ENCODE measurements at regions not wholly inside any gene's neighbourhood (a gene's known extent, or its start where the extent isn't known, plus 50 kb on each side); places are given as distances from the start of the nearest gene placed in this dataset.

DNA sequence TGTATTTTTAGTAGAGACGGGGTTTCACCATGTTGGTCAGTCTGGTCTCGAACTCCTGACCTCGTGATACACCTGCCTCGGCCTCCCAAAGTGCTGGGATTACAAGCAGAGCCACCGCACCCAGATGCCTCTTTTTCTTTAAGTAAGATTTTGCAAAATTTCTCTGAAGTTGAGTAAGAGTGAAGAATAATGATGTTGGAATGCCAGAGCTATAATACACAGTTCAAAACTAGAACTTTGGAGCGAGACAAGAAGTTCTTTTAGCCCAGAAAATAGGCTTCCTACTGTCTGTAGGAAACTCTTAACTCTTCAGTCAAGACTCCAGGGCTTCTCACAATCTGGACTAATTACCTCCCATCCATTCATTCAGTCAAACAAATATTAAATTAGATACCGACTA, 51.4 kb downstream of the MARCHF4 start:
- H3K27me3 Mint-ChIP-seq, result peaks cover 14 to 39% of the 10 kb centered on the region in 2 donors
- ATAC-seq (replicated peaks) (no peak), DNase-seq (no peak)
- H3K36me3 Mint-ChIP-seq, result no peaks in the 10 kb centered on the region
- no peak overlapping the region for H3K27ac Mint-ChIP-seq
- no peaks in the 10 kb centered on the region for H3K4me1 Mint-ChIP-seq
- peaks cover 2 to 3% of the 10 kb centered on the region in 2 donors for H3K9me3 Mint-ChIP-seq
- no peak overlapping the region for H3K4me3 Mint-ChIP-seq

GRCh38 chr2:216319771-216320170, 52.5 kb downstream of the MARCHF4 start:
- H3K9me3 Mint-ChIP-seq, result peaks cover 3 to 4% of the 10 kb centered on the region in 2 donors
- DNase-seq (no peak), ATAC-seq (replicated peaks) (no peak)
- H3K36me3 Mint-ChIP-seq, result no peaks in the 10 kb centered on the region
- H3K4me3 Mint-ChIP-seq, result no peak overlapping the region
- no peaks in the 10 kb centered on the region for H3K4me1 Mint-ChIP-seq
- peaks cover 14 to 41% of the 10 kb centered on the region in 2 donors for H3K27me3 Mint-ChIP-seq
- no peak overlapping the region for H3K27ac Mint-ChIP-seq

DNA sequence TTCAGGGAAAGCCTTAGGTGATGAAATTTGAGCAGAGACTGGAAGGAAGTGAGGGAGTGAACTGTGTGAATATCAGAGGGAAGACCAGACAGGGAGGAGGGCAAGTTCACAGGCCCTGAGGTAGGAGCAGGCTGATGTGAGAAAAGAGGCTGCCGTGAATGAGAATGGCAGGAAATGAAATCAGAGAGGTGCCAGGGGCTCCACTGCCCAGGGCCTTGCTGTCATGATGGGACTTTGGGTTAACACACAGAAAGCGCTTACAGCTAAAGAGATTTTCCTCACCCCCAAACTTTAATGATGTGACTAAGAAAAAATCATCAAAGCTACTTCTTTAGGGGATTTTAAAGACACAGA, 53.8 kb downstream of the MARCHF4 start:
- DNase-seq, result no peak

GRCh38 chr2:216317831-216318520, 54.3 kb downstream of the MARCHF4 start:
- H3K4me3 Mint-ChIP-seq, result no peak overlapping the region

More for the DNA sequence above, 53.8 kb downstream of the MARCHF4 start:
- no peaks in the 10 kb centered on the region for H3K4me1 Mint-ChIP-seq
- no peak for ATAC-seq (replicated peaks)
- H3K27ac Mint-ChIP-seq, result no peak overlapping the region
- H3K27me3 Mint-ChIP-seq, result peaks cover 18 to 43% of the 10 kb centered on the region in 2 donors
- no peaks in the 10 kb centered on the region for H3K36me3 Mint-ChIP-seq
- peaks cover 3 to 4% of the 10 kb centered on the region in 2 donors for H3K9me3 Mint-ChIP-seq
- H3K4me3 Mint-ChIP-seq, result no peak overlapping the region

GRCh38 chr2:216316743-216317142, 55.5 kb downstream of the MARCHF4 start:
- H3K27ac Mint-ChIP-seq, result no peak overlapping the region
- no peaks in the 10 kb centered on the region for H3K36me3 Mint-ChIP-seq
- no peak for ATAC-seq (replicated peaks)
- peaks cover 3% of the 10 kb centered on the region in 2 donors for H3K9me3 Mint-ChIP-seq
- H3K27me3 Mint-ChIP-seq, result peaks cover 14 to 34% of the 10 kb centered on the region in 2 donors
- no peak for DNase-seq
- no peaks in the 10 kb centered on the region for H3K4me1 Mint-ChIP-seq
- no peak overlapping the region for H3K4me3 Mint-ChIP-seq

More at GRCh38 chr2:216317831-216318520, 54.3 kb downstream of the MARCHF4 start:
- Mint-ChIP-seq H3K27ac (no peak overlapping the region), H3K36me3 (no peaks in the 10 kb centered on the region), H3K4me1 (no peaks in the 10 kb centered on the region), H3K9me3 (peaks cover 3 to 4% of the 10 kb centered on the region in 2 donors), H3K27me3 (peaks cover 18 to 38% of the 10 kb centered on the region in 2 donors)
- ATAC-seq (replicated peaks) (no peak), DNase-seq (no peak)

GRCh38 chr2:216315802-216316603, 56.3 kb downstream of the MARCHF4 start:
- H3K4me3 Mint-ChIP-seq, result no peak overlapping the region
- ATAC-seq (replicated peaks) (no peak), DNase-seq (no peak)
- peaks cover 3% of the 10 kb centered on the region in 2 donors for H3K9me3 Mint-ChIP-seq
- H3K4me1 Mint-ChIP-seq, result no peaks in the 10 kb centered on the region
- H3K36me3 Mint-ChIP-seq, result no peaks in the 10 kb centered on the region
- H3K27ac Mint-ChIP-seq, result no peak overlapping the region
- H3K27me3 Mint-ChIP-seq, result peaks cover 14 to 26% of the 10 kb centered on the region in 2 donors

DNA sequence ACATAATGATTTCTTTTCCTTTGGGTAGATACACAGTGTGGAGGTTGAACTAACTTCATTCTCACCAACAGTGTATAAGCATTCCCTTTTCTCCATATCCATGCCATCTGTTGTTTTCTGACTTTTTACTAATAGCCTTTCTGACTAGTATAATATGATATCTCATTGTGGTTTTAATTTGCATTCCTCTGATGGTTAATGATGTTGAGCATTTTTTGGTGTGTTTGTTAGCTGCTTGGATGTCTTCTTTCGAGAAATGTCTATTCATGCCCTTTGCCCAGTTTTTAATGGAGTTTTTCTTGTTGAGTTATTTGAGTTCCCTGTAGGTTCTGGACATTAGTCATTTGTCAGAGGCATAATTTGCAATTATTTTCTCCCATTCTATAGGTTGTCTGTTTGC, 59.8 kb downstream of the MARCHF4 start:
- DNase-seq (no peak), ATAC-seq (replicated peaks) (no peak)
- no peaks in the 10 kb centered on the region for H3K36me3 Mint-ChIP-seq
- H3K9me3 Mint-ChIP-seq, result peaks cover 3% of the 10 kb centered on the region in 2 donors
- H3K4me1 Mint-ChIP-seq, result no peaks in the 10 kb centered on the region
- H3K4me3 Mint-ChIP-seq, result no peak overlapping the region
- no peak overlapping the region for H3K27ac Mint-ChIP-seq
- peaks cover 9 to 22% of the 10 kb centered on the region in 2 donors for H3K27me3 Mint-ChIP-seq

DNA sequence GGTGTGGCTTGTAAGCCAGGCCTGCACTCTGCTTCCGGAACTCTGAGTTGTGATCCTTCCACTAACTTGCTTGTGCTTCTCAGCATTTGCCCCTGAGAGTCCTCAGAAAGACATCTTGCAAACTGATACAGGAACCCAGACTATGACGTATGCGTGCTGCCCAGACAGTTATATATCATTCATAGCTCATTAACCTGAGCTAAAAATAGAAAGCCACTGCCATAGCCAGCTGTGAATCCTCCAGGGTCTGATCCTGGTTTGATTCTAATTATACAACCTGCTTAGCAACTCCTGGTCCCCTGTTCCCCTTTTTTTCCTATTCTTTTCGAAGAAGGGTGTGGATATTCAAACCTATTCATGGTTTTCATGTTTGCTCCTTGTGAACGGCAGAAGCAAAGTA, 63.7 kb downstream of the MARCHF4 start:
- DNase-seq, result no peak
- ATAC-seq (replicated peaks), result no peak
- Mint-ChIP-seq H3K4me3 (no peak overlapping the region), H3K27ac (no peak overlapping the region), H3K36me3 (no peaks in the 10 kb centered on the region), H3K9me3 (no peaks in the 10 kb centered on the region), H3K27me3 (peaks cover 0 to 13% of the 10 kb centered on the region in 2 donors), H3K4me1 (no peaks in the 10 kb centered on the region)

GRCh38 chr2:216307496-216307895, 64.8 kb downstream of the MARCHF4 start:
- Mint-ChIP-seq H3K36me3 (no peaks in the 10 kb centered on the region), H3K4me3 (no peak overlapping the region), H3K27ac (no peak overlapping the region)

DNA sequence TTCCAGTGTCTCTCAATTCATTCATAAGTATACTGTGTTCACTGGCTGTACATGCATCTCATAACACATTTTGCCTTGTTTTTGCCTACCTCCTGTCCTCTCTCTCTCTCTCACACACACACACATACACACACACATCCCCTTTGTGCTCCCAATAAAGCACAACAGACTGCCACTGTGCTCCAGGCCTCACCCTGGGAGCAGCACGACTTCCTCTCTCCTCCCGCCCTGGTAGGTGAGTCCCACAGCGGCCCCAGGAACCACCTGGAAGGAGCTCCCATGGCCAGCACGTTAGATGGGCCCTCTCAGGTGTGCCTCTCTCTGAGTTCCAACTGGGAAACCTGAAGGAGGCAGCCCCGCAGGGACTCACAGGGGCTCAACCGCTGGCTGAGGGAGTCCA, 65.4 kb downstream of the MARCHF4 start:
- Mint-ChIP-seq H3K27me3 (peaks cover 0 to 13% of the 10 kb centered on the region in 2 donors), H3K27ac (no peak overlapping the region), H3K4me1 (no peaks in the 10 kb centered on the region), H3K4me3 (no peak overlapping the region), H3K36me3 (no peaks in the 10 kb centered on the region), H3K9me3 (no peaks in the 10 kb centered on the region)
- ATAC-seq (replicated peaks) (no peak), DNase-seq (no peak)

More at GRCh38 chr2:216307496-216307895, 64.8 kb downstream of the MARCHF4 start:
- Mint-ChIP-seq H3K4me1 (no peaks in the 10 kb centered on the region), H3K27me3 (peaks cover 0 to 13% of the 10 kb centered on the region in 2 donors), H3K9me3 (no peaks in the 10 kb centered on the region)
- DNase-seq (no peak), ATAC-seq (replicated peaks) (no peak)

DNA sequence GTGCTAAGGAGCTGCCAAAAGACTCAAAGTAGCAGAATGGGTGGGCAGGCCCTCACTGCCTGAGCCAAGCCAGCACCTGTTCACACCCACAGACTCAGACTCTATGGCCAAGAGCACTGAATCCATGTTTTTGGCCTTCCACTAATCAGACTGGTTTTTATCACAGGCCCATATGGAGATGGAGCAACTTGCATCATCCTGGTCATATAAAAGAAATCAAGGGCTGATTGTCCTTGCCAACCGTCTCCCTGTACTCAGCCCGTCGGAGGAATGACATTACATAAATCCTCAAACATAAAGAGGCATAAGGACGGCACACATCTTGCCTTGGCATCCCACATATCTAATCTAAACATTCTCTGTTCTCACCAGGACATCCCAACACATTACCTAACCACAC, 66.7 kb downstream of the MARCHF4 start:
- H3K27me3 Mint-ChIP-seq, result peaks cover 0 to 17% of the 10 kb centered on the region in 2 donors
- ATAC-seq (replicated peaks), result no peak
- H3K4me1 Mint-ChIP-seq, result no peaks in the 10 kb centered on the region
- no peak overlapping the region for H3K27ac Mint-ChIP-seq
- H3K36me3 Mint-ChIP-seq, result no peaks in the 10 kb centered on the region
- H3K9me3 Mint-ChIP-seq, result no peaks in the 10 kb centered on the region
- H3K4me3 Mint-ChIP-seq, result no peak overlapping the region
- DNase-seq, result no peak

- DNase-seq (no peak), ATAC-seq (replicated peaks) (no peak)
- H3K27me3 Mint-ChIP-seq, result peaks cover 0 to 17% of the 10 kb centered on the region in 2 donors
- H3K4me1 Mint-ChIP-seq, result no peaks in the 10 kb centered on the region
- H3K27ac Mint-ChIP-seq, result no peak overlapping the region
- H3K4me3 Mint-ChIP-seq, result no peak overlapping the region
- H3K36me3 Mint-ChIP-seq, result no peaks in the 10 kb centered on the region
- no peaks in the 10 kb centered on the region for H3K9me3 Mint-ChIP-seq
Observed at GRCh38 chr2:216302981-216303676, 69.2 kb downstream of the MARCHF4 start.

DNA sequence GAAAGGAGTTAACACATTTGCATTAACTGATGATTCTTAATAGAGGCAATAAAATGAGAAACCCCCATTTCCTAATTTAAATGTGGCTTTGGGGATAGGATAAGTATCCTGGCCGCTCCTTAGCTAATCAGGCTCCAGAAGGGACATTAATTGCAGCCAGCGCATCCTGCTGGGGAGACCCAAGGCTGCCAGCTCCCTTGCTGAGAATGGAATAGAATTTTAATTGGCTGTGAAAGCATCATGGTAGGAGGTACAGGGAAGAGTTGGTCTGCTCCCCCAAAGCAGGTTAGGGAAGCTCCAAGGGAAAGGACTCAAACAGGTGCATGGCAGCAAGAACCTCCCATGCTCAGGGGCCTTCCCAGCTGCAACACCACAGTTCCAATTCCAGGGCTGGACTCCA, 71.4 kb downstream of the MARCHF4 start:
- H3K4me1 Mint-ChIP-seq, result no peaks in the 10 kb centered on the region
- no peak for DNase-seq
- no peak for ATAC-seq (replicated peaks)
- H3K27me3 Mint-ChIP-seq, result peaks cover 0 to 13% of the 10 kb centered on the region in 2 donors
- H3K27ac Mint-ChIP-seq, result no peak overlapping the region
- H3K36me3 Mint-ChIP-seq, result no peaks in the 10 kb centered on the region
- no peaks in the 10 kb centered on the region for H3K9me3 Mint-ChIP-seq
- no peak overlapping the region for H3K4me3 Mint-ChIP-seq

DNA sequence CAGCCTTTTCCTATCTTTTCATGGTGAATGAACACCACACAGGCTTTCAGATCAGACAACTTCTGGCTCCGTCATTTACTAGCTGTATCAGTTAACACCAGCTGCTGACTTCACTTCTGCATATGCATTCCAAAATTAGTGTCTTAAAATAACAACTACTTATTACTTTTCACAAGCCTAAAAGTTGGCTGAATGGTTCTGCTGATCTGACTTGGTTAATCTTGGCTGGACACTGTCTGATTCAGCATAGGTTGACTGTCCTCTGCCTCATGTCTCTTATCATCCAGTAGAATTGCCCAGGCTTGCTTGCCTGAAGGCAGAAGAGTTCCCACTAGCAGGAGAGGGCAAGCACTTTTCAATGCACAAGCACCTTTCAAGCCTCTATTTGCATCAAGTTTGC, 72.7 kb downstream of the MARCHF4 start:
- Mint-ChIP-seq H3K4me3 (no peak overlapping the region), H3K9me3 (no peaks in the 10 kb centered on the region), H3K36me3 (no peaks in the 10 kb centered on the region), H3K4me1 (no peaks in the 10 kb centered on the region), H3K27me3 (peaks cover 0 to 5% of the 10 kb centered on the region in 2 donors), H3K27ac (no peak overlapping the region)
- DNase-seq (no peak), ATAC-seq (replicated peaks) (no peak)

Measured in stimulated activated naive B cell treated with anti-CD40 and anti-IgM and Interleukin-4, amounts not matched to agents 10 μg/mL and 1 μg/mL and 100 μg/mL, for 72 hours (primary cell).